Eye (tissue), 1 donor: ENCODE measurements at regions not wholly inside any gene's neighbourhood (a gene's known extent, or its start where the extent isn't known, plus 50 kb on each side); places are given as distances from the start of the nearest gene placed in this dataset.
"Not testable (repeated sequence)": the region's sequence is repeated elsewhere in the genome, so short reads cannot be mapped to it uniquely, and the experiment has no call there.

Source experiments
- DNase-seq: peaks from one replicate; pipeline ENCODE4 v3.0.0-alpha.2; 2015

- DNase-seq = peak; percentile 18
These were observed 184.5 kb upstream of the CXCL12 start for GRCh38 chr10:44569193-44570091.

- DNase-seq = no peak
These were observed 186.8 kb upstream of the CXCL12 start for GRCh38 chr10:44571701-44572100.

- DNase-seq = no peak
These were observed 187.2 kb upstream of the CXCL12 start for GRCh38 chr10:44572146-44572545.

- no peak for DNase-seq
These were observed 188.9 kb upstream of the CXCL12 start for GRCh38 chr10:44573821-44574220.

- no peak for DNase-seq
These were observed 189.9 kb upstream of the CXCL12 start for GRCh38 chr10:44574596-44575480.

- DNase-seq = no peak
These were observed 190.9 kb upstream of the CXCL12 start for GRCh38 chr10:44575601-44576380.

GRCh38 chr10:44576702-44577191, 191.8 kb upstream of the CXCL12 start:
- peak; percentile 21 for DNase-seq

- DNase-seq = no peak
These were observed 192.6 kb upstream of the CXCL12 start for GRCh38 chr10:44577533-44577932.

- DNase-seq = no peak
These were observed 193.4 kb upstream of the CXCL12 start for GRCh38 chr10:44578271-44578670.

- DNase-seq = not testable (repeated sequence)
These were observed 194.1 kb upstream of the CXCL12 start for GRCh38 chr10:44578963-44579362.

GRCh38 chr10:44581996-44582395, 197.1 kb upstream of the CXCL12 start:
- peak; percentile 18 for DNase-seq

- no peak for DNase-seq
These were observed 202.8 kb upstream of the CXCL12 start for GRCh38 chr10:44587488-44588318.

GRCh38 chr10:44589181-44589943, 204.5 kb upstream of the CXCL12 start:
- no peak for DNase-seq

GRCh38 chr10:44589944-44590449, 205.1 kb upstream of the CXCL12 start:
- DNase-seq = peak; percentile 23

- no peak for DNase-seq
These were observed 207.0 kb upstream of the CXCL12 start for GRCh38 chr10:44591911-44592310.

GRCh38 chr10:44593952-44594351, 209.1 kb upstream of the CXCL12 start:
- DNase-seq = no peak

- no peak for DNase-seq
These were observed 222.2 kb upstream of the CXCL12 start for GRCh38 chr10:44607116-44607515.

- DNase-seq = no peak
These were observed 234.0 kb upstream of the CXCL12 start for GRCh38 chr10:44618910-44619309.

GRCh38 chr10:44619521-44619920, 234.6 kb upstream of the CXCL12 start:
- no peak for DNase-seq

- peak; percentile 17 for DNase-seq
These were observed 235.1 kb upstream of the CXCL12 start for GRCh38 chr10:44619975-44620374.
